ENCODE measurements at regions not wholly inside any gene's neighbourhood (a gene's known extent, or its start where the extent isn't known, plus 50 kb on each side); places are given as distances from the start of the nearest gene placed in this dataset.

DNA sequence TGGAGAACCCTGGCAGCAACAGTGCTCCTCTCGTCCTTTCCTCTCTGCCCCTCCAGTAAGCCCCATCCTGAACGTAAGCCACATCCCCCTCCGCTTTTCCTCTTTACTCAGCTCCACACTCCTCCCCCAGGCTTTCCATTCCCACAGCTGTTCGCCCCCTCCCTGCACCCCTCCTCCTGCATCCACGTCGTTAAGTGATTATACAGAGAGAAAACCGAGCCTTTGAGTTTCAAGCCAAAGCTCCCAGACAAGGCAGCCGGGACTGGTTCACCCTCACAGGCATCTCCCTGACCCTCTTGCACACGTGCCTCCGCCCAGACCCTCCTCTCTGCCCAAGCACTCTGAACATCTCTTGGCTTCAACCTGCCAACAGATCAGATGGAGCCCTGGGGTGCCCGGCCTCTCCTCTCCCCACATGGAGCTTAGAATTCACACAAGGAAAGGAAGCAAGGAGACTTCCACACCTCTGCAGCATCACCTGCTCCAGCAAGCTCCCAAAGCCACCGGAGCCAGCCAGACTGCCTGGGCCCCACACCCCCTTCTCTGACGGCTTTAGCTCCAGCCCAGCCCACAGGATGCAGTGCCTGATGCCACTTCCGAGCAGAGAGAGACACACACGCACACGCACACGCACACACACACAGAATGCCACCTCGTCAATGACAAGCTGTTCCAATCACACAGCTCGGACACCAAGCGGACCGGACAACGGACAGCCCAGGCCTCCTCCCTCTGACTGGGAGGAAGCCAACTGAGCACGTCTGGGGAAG lies 99.9 kb upstream of the CCL2 start:
- DNase-seq (ENCODE audit: low read depth in 2 of 3, low spot score in 1 of 3), result no peak

DNA sequence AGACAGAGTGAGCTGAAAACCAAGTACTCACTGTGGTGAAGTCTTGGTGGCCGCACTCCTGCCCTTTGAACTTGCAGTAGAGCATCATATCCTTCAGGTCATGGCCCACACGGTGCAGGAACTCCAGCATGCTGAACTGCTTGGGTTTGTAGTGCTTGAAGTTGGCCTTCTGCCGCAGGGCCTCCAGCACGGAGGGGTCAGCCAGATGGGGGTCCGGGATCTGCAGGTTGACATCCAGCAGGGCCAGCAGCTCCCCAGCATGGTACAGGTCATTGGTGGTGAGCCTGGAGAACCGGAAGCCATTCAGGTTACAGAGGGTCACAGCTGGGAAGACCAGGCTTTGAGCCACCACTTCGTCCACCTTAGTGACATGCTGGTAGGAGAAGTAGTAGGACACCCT lies 99.1 kb upstream of the CCL2 start:
- no peak for DNase-seq (ENCODE audit: low read depth in 2 of 3, low spot score in 1 of 3)

DNA sequence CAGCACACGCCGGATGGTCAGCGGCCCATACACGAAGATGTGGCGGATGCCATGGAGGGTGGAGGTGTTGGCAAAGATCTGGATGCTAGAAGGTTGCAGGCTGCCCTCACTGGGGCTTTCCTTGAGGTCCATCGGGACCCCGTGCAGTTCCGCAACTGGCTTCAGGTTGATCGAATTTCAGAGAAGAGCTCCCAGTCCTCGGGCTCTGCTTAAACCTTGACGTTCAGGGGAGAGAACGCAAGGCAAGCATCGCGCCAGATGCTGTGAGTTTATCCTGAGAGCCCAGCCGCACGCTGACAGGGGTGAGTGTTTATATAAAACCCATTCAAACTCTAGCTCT lies 98.7 kb upstream of the CCL2 start:
- DNase-seq (ENCODE audit: low read depth in 2 of 3, low spot score in 1 of 3), result no peak

DNA sequence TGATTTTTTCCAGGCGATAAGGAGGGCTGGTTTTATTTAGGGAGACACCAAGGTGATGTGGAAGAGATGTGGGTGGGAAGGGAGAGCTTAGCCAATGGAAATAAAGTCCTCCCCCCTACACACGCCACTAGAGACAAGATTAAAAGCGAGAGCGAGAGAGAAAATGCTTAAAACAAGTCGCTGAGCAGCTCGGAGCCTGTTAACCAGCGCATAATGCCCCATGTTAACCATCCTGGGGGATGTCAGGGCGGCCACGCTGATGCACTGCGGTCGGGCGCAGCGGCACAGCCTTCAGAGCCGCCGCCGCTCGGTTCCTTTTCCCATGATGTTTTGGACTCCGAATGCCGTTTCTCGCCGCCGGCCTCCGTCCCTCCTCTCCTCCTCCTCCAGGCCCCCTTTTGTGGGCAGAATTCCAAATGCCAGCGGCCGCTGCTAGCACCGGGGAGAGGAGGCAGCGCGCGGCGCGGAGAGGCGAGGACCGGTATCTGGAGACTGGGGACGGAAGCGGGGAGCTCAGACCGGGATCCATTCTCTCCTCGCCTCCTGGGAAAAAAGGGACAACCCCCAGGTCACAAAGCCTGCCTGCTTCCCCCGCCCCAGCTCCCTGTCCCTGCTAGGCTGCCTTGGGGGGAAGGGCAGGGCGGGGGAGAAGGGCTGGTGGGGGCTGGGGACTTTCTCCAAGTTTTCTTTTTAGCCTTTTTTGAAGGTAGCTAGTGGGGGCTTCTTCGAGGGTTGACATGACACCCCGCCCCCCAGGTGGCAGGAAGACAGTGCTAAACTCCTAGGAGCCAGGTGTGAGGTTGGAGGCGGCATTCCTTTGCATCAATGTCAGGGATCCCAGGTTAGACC lies 98.1 kb upstream of the CCL2 start:
- DNase-seq (ENCODE audit: low read depth in 2 of 3, low spot score in 1 of 3), result no peak

DNA sequence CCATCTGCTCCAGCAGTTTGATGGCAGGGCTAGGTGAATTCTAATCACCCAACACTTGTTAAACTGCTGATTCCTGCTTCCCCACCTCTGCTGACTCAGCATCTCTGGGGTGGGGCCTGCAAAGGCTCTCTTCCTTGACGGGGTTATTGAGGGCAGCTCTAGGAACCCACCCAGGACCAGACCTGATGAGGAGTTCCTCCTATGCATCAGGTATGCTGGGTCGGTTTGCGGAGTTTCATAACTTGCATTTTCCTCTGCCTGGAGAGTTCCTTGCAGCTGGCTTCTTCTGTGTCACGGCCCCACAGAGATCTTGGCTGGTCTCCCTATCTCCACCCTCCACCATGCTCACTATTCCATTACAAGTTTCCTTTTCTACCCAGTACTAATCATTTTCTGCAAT lies 93.4 kb upstream of the CCL2 start:
- no peak for DNase-seq (ENCODE audit: low read depth in 2 of 3, low spot score in 1 of 3)

DNA sequence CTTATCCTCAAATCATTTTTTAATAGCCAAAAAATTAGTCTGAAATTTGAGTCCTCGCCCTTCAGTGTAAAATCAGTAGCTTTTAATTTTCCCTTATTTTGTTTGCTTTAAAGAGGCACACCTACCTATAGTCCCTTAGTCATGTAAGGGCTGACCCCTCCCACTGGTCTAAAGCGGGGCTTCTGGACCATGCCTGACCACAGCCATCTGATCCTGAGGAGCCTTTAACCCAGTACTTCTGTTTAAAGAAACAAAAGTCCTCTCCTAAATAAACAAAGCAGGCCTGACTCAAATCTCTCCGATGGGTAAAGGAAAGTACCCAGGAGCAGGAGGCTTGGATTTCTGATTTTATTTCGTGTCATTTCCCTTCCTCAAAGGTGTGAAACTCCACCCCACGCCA lies 92.0 kb upstream of the CCL2 start:
- DNase-seq (ENCODE audit: low read depth in 2 of 3, low spot score in 1 of 3), result no peak

DNA sequence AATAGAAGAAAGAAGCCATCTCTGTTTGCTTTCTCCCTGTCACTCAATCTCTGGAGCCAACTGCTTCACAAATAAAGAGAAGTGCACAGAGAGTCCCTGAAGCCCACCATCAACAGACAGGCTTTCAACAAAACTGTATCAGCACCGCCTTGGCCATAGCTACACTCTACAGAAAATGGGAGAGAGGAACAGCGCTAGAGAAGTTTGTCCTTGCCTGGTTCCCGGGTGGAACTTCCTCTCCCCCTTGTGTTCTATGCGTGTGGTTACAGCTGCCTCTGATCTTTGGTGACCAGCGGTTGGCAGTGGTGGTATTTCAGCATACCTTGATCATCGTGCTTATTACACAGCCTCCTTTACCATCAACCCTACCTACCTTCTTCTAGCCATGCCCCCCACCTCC lies 91.4 kb upstream of the CCL2 start:
- DNase-seq (ENCODE audit: low read depth in 2 of 3, low spot score in 1 of 3), result no peak

DNA sequence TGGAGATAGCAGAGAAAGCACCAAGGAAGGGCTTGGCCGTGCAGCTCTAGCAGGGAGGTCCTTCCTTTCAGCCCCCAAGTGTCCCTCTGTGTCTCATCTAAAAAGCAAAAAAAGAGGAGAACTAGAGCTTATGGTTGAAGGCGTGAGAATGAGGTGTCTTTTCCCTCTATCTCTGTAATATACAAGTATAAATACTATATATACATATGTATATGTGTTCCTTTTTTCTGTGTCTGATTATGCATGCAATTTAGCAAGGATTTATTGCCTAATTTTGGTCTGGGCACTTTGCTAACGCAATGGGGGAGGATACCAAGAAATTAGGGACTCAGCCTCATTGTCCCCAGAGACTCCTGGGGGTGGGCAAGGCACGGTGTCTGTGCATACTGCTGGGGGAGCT lies 90.2 kb upstream of the CCL2 start:
- DNase-seq (ENCODE audit: low read depth in 2 of 3, low spot score in 1 of 3), result no peak

DNA sequence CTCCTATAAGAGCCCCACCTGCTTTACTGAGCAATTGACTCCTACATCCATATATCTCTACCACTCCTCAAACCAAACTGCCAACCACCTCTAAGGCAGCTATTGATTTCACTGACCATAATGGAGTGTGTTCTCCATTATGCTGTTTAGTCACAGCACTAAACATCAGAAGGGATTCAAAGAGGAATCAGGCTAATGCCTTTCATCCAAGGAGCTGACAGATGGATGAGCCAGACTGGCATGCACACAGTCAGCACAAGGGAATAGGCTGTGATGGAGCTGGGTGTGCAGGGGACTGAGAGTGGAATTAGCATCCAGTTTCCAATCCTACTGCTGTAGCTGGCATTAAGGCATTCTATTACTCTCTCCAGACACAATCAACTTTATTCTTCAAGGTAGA lies 88.7 kb upstream of the CCL2 start:
- DNase-seq (ENCODE audit: low read depth in 2 of 3, low spot score in 1 of 3), result no peak

DNA sequence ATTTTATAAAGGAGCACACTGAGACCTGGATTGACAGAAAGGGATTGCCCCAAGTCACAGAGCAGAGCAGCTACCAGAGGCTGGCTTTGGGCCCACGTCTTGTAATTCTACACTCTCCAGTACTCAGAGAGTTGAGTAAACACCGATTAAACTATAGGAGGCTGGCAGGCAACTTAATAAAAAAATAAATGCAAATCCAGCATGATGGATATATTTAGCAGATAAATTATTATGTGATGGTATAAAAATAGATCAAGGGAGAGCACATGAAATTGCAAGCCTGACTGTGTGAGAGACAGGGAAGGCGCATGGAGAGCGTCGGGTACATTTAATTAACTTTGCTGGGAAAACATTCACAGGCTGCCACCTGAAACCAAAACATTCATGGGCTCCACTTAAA lies 87.7 kb upstream of the CCL2 start:
- no peak for DNase-seq (ENCODE audit: low read depth in 2 of 3, low spot score in 1 of 3)

DNA sequence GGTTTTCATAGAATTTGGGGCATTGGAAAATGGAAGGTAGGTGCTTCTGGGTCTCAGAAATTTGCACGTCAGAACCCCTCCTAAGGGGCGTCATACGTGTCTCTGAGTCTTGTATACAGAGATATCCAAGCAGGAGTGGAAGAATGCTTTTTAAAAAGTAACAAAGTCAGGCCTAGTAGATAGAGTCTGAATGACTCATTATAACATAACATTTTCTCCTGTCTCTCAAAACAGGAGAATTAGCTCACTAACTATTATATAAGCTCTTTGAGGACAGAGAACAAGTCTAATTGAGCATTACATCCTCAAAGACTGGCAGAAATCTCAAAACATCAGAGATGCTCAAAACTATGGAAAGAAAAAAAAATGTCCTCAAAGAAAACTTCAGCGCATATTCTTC lies 86.1 kb upstream of the CCL2 start:
- DNase-seq (ENCODE audit: low read depth in 2 of 3, low spot score in 1 of 3), result no peak

DNA sequence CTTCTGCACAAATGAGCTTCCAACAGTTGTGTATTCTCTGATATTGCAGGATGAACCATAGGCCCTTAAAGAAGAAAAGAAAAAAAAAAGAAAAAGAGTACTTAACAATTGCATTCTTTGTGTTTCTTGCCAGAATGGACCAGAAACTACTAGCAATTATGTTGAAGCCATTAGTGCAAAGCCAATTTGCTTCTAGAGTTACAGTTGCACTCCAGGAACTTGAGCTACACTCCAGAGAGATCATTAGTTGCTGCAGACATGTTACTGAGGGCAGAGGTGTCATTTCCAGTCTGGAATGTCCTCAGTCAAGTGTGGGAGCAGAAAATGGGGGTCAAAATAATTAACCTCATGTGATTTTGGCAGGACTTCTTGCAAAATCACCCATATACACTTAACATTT lies 85.6 kb upstream of the CCL2 start:
- no peak for DNase-seq (ENCODE audit: low read depth in 2 of 3, low spot score in 1 of 3)

DNA sequence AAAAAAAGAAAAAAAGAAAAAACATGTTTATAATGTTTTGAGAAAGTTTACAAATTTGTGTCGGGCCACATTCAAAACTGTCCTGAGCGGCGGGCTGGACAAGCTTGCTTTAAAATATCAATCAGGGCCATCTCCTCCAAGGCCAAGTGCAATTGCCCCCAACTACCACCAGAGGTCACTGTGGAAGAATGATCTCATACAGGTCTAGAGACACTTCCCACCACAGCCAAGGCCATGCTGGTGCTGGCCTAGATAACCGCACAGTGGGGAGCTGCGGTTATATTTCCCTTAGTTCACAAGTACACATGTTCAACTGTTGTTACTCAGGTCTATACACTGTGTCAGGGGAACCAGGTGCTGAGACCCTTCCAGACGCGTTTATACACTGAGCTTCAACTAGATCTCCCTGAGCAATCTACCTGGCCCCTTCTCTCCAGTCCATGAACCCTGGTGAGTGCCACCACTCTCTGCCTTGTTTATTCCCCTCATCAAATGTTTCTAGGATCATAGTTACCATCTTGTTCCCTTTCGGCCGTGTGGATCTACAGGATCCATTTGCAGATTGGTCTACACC lies 83.8 kb upstream of the CCL2 start:
- DNase-seq (ENCODE audit: low read depth in 2 of 3, low spot score in 1 of 3), result peak; percentile 18 to 70 (median 28)

DNA sequence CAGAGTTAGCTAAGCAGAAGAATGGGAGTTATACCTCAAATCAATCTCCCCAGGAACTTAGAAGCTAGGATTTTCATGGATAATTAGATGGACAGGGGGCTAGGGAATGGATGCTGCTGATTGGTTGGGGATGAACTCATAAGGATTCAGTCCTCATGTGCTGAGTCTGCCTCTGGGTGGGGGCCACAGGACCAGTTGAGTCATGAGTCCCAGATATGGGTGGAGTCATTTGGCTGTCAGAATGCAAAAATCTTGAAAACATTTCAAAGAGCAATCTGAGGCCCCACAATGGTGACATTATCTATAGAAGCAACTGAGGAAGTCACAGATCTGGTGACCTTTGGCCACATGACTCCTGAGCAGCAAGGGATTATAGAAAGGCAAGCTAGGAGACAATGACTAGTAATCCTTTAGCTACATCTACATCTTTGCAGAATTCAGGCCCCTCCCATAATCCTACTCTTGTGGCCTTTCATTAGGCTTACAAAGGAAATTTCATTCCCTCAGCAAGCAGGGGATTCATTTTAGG lies 82.6 kb upstream of the CCL2 start:
- no peak for DNase-seq (ENCODE audit: low read depth in 2 of 3, low spot score in 1 of 3)

DNA sequence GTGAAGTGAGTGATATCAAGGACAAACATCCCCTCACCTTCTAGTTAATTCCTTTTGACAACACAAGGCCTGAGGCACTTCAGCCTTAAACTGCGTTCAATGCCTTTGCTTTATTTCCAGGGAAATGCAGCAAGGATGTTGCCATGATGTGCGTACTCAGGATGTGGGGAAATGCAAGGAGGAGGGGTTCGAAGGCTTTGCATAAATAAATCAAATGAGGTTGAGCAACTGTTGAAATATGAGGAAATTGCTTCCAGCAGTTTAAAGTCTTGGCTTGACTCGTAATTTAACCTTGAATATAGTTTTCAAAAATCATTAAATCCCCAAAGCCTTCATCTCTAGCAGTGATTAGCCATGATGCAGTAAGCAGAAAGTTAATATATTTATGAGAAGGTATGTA lies 81.8 kb upstream of the CCL2 start:
- no peak for DNase-seq (ENCODE audit: low read depth in 2 of 3, low spot score in 1 of 3)

DNA sequence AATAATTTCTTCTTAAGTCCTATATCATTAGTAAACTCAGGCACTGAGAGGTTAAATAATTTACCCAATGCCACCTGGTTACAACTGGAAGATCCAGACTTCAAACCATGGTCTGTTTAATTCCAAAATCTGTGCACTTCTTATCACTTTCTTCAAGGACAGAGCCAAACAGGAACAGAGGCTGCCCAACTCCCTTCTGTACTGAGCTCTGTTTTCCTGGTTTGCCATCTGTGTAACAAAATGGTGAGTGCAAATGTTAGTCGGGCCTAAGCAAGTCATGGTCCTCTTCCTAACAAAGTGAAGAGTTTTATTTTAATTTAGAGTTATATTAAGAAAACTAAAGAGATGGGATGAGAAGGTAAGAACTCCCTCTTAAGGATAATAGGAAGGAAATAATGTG lies 80.6 kb upstream of the CCL2 start:
- DNase-seq (ENCODE audit: low read depth in 2 of 3, low spot score in 1 of 3), result no peak

DNA sequence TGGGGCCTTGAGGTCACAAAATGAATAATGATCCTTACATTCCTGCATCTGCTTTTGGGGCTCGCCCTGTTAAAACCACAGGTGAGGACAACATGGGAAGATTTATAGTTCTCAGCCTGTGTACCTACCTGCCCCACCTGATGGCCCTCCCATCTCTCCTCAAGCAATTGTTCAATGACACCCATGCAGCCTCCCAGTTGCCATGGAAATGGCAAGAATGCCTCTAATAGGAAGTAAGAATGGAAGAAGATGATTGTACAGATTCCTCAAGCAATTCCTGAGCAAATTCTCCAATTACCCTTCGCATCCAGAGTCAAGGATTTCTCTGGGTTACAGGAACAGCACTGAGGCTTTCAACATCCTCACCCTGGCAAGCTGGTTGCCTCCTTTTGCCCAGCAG lies 78.6 kb upstream of the CCL2 start:
- no peak for DNase-seq (ENCODE audit: low read depth in 2 of 3, low spot score in 1 of 3)

DNA sequence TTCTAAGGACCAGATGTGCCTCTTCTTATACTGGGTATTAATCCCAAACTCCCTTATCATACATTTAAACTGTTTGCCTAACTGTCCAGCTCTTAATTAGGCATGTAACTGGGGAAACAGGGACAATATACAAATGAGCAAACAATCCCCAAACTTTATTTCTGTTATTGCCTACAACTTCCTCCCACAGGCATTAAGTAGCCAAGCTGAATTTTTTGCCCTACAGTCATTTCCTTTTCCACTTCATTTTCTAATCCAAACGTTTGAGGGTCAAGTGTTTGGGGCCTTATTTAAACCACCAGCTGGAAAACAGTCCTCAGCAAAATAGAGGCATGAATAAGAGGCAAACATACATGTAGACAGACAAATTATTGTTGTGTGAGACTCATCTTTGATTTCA lies 77.4 kb upstream of the CCL2 start:
- no peak for DNase-seq (ENCODE audit: low read depth in 2 of 3, low spot score in 1 of 3)

DNA sequence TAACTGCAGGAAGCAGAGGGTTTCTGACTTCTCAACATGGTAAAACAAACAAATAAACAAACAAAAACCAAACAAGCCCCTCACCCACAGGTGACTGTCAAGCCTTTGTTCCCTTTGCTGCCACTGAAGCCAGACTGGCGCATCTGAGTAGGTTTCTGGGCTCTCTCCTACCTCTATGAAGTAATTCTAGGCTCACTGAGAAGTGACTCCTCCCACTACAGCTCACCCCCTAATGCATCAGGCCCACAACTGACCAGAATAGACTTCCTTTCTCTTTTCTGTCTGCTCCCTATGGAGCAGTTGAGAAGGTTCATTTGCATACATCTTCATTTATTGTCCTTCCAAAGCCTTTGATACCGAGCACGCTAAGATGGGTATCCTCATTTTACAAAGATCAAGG lies 77.0 kb upstream of the CCL2 start:
- DNase-seq (ENCODE audit: low read depth in 2 of 3, low spot score in 1 of 3), result no peak

DNA sequence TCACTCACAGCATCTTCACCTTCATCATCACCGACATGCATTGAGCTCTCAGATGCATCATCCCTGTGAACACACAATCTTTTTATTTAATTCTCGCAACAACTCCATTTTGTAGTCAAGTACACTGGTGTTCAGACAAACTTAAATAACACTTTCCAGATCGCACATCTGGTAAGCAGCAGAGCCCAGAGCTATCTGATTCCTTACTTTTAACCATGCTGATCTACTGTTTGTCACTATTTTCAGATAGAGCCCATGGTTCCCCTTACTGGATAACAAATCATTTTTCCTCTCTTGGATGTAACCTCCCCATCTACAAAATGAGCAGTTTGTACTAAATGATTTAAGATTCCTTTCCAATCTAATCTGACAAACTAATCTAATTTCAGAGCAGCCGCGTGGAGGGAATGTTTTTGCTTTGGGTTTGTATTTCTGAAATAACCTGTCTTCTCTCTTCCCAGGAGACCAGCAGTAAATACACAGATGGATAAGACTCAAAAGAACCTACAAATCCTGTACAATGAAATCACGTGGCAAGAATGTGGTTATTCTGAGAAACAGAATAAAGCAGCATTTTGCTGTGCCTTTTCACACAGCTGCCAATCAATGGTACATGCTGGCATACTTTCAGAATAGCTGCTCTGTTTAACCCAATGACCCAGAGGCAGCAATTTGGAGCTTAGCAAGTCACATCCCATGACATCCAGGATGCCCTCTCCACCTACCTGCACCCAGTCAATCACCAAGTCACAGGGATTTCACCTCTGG lies 72.9 kb upstream of the CCL2 start:
- no peak for DNase-seq (ENCODE audit: low read depth in 2 of 3, low spot score in 1 of 3)

DNA sequence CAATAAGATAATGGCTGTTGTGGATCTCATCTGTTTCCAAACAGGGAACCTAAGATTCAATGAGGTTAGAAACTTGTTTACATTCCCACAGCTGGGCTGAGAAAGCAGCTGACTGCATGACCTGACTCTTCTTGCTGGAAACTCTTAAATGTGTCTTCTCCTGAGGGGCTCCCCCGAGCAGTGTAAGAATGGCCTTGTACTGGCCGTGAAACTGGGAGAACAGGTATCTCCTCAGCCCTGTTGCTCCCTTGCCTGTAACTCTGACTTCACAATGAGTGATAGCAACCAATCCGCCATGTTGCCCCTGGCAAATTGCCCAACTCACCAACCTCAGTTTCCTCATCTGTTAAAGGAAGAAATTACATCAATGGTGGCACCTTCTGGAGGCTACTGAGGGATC lies 59.1 kb upstream of the CCL2 start:
- no peak for DNase-seq (ENCODE audit: low read depth in 2 of 3, low spot score in 1 of 3)

DNA sequence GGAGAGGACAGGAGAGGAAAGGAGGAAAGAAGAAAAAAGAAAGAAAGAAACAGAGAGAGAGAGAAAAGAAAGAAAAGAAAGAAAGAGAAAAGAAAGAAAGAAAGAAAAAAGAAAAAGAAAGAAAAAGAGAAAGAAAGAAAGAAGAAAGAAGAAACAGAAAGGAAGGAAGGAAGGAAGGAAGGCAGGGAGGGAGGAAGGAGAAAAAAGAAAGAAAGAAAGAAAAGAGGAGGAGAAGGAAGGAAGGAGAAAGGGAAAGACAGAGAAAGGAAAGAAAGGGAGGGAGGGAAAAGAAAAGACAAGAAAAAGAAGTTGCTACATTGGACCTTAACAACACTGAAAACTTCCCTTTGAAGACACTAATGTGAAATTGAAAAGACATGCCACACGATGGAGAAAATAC lies 56.6 kb upstream of the CCL2 start:
- DNase-seq (ENCODE audit: low read depth in 2 of 3, low spot score in 1 of 3), result no peak
